ENCODE measurements at regions not wholly inside any gene's neighbourhood (a gene's known extent, or its start where the extent isn't known, plus 50 kb on each side); places are given as distances from the start of the nearest gene placed in this dataset.

DNA sequence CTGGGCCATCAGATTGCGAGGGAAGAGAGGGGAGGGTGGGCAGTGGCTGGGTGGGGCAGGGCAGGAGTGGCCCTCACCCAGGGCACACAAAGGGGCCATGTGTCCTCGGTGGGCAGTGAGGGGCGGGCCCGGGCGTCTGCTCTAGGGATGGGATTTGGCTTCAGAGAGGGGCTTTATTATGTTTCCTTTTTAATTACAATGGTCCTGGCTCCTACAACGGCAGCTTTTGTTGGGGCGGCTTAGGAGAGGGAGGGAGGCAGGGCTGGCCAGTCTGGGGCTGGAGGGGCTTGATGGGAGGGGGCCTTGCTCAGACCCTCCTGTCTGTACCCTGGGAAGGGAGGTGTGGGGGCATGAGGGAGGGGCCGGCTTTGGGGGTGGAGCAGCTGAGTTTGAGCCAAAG lies 102.8 kb upstream of the WNT4 start:
- DNase-seq (ENCODE audit: low read depth, low spot score), result no peak

DNA sequence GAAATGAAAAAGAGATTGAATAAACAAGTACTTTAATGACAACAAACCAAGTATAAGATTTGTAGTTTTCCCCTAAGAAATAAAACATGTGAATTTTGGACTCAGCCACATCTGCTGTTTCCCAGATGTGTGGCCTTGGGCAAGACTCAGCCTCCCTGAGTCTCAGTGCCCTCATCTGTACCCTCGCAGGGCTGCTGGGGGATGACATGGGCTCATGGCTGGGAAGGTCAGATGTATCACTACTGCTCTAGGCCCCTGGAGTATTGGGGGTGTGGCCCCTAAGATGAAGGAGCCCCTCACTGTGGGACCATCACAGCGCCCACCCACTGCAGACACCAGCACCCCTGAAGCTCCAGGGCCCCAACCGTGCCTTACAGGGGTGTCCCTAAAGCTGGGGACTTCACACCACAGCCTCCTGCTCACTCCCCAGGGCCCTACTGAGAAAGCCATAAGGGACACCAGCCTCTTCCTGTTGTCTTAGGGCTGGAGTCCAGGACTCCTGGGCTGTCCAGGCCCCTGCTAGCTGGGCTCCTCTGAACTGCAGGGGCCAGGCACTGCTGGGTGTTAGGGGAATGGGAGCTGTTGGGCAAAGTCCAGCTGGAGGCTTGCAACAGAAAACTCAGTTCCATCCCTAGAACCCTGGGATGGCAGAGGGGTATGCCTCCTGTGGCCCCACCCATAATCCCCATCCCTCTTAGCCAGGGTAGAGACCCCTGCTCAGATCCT lies 104.0 kb upstream of the WNT4 start:
- no peak for DNase-seq (ENCODE audit: low read depth, low spot score)

DNA sequence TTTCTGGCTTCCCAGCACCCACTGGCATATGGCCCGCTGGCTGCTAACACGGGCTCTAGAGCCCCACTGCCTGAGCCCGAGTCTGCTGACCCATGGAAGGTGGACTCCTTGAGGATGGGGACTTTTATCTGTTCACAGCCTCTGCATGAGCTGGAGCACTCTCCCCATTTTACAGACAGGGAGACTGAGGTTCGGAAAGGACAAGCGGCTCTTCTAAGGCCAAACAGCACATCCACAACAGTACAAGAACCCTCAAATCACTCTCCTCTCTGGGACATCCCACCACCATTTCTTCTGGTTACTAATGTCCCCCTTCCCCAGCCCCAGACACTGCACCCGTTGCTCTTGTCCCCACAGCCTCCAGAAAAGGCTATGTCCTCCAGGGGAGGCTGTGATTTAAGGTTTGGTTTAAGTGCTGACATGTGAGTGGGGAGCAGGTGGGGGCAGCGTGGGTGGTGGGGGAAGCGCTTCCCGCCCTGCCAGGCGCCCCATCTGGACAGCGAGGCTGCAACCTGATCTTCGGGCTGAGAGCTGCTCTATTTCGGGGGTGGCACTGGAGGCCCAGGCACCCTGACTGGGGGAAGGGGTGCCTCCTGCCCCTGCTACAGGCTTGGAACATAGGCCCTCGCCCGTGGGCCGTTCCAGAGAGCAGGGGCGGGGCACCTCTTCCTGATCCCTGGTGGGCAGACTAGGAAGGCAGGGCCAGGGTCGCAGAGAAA lies 104.8 kb upstream of the WNT4 start:
- no peak for DNase-seq (ENCODE audit: low read depth, low spot score)

DNA sequence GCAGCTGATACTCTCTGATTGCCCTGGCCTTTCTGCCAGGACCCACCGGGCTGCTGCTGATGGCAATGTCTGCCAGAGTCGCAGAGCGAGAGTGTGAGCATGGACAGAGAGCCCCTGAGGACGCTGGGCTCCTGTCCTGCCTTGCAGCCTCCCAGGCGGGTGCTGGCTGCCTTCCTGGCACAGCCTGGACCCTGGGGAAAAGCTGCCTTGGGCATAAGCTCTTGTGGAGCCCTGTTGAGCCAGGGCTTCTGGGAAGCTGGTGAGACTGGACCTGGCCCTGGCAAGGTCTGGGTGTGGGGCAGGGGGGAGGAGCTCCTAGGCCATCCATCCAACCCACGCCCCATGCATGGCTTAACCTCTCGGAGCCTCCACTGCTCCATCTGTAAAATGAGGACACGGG lies 105.8 kb upstream of the WNT4 start:
- DNase-seq (ENCODE audit: low read depth, low spot score), result no peak

DNA sequence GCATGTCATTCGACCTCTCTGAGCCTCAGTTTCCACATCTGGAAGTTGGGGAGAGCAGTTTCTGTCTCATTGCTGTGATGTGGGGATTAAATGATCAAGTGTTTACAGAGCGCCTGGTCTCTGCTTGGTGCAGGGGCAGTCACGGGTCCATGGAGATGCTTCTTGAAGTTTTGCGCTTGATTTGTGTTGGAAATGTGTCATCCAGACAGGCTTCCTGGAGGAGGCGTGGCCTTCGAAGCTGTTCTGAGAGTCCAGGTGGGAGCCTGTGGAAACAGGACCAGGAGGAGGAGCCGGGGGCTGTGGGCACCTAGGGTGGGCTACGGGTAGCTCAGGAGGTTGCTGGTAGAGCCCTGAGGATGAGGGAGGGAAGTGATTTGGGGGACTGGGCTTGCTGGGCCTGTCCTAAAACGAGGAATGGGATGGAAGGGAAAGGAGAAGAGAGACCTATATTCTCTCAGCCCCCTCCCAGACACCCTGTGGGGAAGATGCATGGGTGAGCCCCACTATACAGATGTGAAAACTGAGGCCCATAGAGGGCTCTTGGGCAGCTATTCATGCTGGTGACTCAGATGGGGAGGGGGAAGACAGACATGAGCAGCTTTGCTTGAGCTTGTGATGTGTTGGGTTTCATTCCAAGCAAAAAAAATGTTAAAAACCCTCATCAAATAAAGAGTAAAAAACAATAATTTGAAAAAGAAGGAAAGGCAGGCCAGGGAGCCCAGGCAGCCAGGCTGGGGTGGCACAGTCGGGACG lies 107.2 kb upstream of the WNT4 start:
- DNase-seq (ENCODE audit: low read depth, low spot score), result no peak

DNA sequence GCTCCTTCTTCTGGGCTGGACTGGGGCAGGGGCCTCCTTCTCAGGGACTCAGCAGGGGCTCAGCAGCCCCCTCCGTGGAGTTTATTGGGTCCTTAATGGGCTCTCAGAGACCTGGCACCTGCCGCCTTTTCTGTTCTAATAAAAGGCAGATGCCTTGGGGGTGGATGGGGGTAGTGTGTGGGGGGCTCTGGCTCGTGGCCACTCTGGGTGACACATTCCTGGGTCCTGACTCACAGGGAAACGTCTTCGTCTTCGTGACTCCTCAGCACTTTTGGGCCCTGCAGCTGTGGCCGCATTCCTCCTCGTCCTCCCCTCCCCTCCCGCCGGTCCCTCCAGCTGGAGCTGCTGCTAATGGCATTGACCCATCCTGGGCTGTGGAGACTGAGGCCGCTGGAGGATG lies 107.8 kb upstream of the WNT4 start:
- no peak for DNase-seq (ENCODE audit: low read depth, low spot score)

DNA sequence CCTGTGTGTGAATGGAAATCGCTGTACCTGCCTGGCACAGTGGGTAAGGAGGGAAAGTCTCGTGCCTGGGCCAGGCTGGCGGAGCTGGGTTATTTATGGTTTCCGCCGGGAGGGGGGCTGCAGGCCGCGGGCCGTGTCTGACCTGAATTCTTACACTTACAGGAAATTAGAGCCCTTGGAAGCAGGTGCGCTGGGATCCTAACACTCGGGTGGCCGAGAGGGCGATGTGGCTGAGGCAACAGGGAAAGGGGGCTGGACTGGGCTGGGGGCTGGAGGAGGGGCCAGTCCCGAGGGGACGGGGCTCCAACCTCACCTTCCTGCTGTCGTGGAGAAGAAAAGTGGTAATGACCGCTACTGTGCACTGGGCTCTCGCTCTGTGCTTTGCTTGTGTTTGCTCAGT lies 109.4 kb upstream of the WNT4 start:
- DNase-seq (ENCODE audit: low read depth, low spot score), result no peak

DNA sequence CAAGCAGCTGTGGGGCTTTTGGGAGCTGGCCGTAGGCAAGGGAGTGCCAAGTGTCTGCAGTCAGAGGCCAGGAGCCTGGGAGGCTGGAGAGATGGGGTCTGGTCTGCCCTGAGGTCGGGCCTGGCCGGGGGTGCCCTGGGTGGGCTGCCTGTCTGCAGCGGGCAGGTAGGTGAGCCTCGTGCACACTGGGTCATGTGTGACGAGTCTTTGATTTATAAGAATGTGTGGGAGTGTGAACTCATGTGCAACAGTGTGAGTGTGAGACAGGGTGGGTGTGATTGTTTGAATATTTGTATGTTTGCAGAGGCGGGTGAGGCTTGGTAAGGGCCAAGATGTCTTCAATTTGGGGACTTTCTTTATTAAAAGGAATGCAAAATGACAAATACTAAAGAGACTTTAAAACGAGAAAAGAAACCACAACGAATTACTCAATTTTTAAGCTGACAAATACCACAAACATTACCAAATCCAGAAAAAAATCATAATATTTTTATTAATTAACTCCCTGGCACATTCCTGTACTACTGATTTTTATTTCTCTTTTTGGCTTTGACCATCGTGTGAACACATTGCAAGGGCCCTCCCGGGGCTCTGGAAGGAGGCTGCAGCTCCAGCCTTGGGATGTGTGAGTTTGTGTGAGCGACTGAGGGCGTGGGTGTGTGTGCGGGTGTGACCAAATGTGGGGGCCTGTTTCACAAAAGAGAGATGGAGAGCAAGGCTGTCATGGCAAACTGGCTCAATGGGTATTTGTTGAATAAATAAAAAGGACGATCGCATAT lies 110.3 kb upstream of the WNT4 start:
- DNase-seq (ENCODE audit: low read depth, low spot score), result no peak

DNA sequence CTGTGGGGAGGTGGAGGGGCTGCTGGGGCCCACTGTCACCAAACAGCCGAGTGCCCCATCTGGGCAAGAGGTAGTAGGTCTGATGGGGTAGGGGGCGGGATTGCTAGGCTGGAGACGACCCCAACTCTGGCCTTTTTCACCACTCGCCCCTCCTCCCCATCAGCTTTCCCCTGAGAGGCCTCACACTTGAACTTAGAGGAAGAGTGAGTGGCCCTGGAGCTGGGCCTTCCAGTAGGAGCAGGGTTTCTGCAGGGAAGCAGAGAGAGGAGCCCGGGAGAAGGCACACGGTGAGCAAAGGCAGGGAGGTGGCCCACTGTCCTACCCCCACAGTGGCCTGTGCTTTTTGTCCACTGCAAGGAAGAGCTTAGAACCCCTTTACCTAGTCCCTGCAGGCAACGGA lies 111.9 kb upstream of the WNT4 start:
- no peak for DNase-seq (ENCODE audit: low read depth, low spot score)

DNA sequence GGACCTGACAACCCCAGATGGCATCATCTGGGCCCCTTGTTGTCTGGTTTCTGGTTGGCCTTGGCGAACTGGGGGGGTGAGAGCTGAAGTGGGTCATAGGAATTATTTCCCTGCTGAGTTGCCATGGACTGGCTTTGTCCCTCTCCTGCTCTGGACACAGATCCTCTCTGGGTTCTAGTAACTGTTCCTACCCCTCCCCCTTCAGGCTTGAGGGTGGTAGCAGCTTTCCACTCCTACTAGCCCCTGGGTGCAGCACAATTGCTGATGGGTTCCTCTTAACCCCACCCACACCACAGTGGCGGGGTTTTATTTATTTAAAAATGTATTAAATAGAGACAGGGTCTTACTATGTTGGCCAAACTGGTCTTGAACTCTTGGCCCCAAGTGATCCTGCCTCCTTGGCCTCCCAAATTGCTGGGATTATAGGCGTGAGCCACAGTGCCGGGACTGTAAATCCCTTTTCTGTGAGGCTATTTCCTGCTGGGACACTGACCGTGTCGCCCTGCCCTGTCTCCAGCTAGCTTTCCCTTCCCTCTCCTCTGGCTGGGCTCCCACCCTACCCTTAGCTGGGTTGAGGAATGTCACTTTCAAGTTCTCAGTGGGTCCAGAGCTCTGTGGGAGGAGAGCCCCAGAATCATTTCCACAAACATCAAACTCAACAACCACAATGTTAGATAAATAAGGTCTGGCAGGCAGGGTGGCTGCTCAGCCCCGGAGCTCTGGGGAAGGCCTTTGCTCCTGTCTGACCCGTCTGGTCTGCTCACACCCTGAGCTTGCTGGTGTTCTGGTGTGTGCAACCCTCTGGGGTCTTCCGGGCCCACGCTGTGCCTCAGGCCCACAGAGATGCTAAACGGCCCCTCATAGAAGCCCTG lies 112.7 kb upstream of the WNT4 start:
- DNase-seq (ENCODE audit: low read depth, low spot score), result peak; percentile 69

DNA sequence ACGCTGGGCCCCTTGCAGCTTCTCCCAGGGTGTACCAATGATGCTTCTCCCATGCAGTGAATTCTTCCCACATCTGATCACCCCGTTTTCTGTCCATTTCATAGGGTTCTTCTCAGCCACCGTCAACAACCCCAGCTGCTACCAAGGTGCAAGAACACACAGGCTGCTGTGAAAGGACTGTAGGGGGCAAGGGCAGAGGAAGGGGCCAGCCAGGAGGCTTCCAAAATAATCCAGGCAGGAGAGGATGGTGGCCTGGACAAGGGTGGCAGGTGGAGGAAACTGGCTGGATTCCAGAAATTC lies 113.3 kb upstream of the WNT4 start:
- DNase-seq (ENCODE audit: low read depth, low spot score), result no peak

DNA sequence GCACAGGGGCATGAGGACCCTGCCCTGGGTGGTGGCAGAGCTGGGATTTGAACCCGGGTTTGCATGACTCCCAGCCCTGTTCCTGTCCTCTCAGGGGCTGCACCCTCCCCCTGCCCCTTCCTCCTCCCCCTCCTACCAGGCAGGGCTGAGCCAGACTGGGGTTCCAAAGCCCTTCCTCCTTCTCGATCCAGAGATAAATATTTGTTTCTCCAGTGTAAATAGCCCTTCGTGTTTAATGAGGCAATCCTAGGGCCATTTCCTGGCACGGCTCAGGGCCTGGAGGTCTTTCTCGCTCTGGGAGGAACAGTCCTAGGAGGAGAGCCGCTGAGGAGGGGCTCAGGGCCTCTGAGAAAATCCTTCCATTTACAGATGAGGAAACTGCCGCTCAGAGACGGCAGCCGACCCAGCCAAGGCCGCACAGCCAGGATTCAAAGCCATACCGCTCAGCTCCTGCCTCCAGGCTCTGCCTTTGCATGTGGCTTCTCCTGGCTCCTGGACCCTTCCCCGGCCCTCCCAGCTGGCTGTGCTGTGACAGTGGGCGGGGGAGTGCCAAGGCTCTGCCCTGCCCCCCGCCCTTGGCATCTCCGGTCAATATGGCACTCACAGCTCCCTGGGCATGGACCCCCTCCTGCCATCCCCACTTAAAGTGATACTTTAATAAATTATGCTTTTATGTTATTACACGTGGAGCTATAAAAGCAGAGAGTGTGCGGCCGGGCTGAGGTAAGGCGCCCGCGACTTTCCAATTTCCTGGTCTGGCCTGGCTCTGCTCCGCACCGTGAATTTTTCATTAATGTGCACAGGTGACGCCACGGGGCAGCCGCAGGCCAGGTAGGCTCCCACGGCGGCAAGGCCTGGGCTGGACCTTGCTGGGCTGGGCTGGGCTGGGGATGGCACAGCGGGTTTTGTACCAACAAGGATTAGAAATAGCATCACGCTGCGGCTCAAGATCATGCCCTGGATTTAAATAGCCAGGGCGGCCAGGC lies 114.7 kb upstream of the WNT4 start:
- DNase-seq (ENCODE audit: low read depth, low spot score), result no peak

DNA sequence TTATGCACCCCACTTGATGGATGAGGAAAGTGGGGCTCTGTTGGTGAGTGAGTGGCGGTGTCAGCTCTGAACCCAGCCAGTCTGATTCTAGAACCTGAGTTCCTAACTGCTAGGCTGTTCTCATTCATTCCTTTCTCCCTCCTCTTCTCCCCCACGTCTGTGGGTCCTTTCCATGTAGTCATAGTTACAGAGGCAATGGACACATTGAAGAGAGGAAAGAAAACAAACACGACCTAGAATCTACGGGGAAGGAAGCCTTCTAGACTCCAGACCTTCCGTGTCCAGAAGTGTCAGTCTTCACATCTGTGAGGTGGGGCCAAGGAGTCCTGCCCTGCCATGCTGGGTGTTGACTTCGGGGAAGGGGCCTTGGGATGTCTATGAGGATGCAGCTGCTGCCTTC lies 115.8 kb upstream of the WNT4 start:
- DNase-seq (ENCODE audit: low read depth, low spot score), result peak; percentile 17

DNA sequence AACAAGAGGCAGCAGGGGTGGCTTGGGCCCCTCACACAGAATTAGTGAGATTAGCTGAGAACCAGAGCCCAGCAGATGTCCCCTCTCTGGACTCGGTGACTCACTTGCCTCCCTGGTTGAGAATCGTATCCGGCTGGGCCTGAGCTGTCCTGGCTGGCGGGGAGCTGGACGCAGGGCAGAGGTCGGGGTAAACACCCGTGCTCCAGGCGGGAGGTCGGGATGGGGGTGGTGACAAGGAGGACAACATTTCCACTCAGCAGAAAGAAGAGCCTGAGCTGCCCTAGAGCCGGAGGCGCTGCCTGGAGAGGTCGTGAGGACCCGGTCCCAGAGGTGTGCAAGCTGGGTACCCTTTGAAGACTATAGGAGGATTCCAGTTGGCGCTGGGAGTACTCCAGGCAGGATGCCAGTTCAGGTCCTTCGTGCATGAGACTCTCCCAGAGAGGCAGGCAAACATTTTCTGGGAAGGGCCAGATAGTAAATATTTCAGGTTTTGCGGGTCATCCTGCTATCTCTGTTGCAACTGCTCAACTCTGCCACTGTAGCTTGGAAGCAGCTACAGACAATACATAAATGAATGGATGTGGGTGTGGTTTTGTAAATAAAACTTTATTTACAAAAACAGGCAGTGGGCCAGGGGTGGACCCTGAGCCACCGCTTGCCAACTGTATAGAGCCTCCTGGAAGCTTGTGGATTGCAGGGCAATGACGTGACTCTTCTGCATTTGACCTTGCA lies 116.8 kb upstream of the WNT4 start:
- peak; percentile 52 for DNase-seq (ENCODE audit: low read depth, low spot score)

DNA sequence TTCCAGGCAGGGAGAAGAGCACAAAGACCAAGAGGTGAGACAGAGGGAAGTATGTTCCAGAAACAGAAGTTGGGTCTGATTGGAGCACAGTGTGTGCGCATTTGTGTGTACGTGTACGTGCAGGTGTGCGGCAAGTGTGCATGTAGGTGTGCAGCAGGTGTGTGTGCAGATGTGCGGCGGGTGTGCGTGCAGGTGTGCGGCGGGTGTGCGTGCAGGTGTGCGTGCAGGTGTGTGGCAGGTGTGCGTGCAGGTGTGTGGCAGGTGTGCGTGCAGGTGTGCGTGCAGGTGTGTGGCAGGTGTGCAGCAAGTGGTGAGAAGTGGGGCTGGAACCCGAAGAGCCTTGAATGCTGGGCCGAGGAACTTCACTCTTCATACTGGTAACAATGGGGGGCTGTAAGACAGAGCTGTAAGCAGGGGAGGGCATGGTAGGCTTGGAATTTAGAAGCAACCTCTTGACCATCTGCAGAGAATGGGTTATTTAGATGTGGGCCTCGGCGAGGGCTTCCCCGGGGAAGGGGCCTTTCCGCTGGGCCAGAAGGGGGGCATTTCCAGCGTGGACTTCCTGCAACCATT lies 118.0 kb upstream of the WNT4 start:
- no peak for DNase-seq (ENCODE audit: low read depth, low spot score)

DNA sequence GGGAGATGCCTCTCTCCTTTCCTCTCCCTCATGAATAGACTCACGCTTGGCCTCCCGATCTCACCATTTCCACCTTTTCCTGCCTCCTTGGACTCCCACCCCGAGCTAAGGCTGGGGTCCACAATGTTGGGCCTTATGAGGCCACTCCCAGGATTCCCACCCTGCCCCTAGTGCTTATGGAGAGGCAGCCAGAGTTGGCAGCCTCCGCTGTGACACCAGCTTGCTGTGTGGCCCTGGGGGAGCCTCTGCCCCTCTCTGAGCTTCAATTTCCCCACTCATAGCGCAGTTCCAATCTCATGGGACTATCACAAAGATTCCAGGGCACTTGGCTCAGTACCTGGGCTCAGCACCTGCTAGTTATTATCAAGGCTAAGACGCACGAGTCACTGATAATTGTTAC lies 118.7 kb upstream of the WNT4 start:
- no peak for DNase-seq (ENCODE audit: low read depth, low spot score)

DNA sequence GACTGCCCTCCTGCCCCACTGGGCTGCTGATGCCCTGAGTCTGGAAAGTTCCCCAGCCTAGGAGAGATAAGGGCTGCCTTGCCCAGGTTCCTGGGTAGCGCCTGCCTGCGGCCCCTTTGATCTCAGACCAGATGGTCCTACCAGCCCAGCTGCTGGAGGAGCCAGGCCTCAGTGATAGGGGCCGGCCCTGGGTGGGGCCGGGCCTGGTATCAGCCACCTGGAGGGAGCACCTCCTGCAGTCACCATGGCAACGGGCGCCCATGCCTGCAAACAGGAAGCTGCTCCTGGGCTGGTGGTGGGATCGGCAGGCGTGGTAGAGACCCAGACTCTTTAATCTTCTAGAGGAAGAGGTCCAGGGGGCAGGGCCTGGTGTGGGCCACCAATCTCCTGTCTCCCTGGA lies 119.7 kb upstream of the WNT4 start:
- no peak for DNase-seq (ENCODE audit: low read depth, low spot score)

DNA sequence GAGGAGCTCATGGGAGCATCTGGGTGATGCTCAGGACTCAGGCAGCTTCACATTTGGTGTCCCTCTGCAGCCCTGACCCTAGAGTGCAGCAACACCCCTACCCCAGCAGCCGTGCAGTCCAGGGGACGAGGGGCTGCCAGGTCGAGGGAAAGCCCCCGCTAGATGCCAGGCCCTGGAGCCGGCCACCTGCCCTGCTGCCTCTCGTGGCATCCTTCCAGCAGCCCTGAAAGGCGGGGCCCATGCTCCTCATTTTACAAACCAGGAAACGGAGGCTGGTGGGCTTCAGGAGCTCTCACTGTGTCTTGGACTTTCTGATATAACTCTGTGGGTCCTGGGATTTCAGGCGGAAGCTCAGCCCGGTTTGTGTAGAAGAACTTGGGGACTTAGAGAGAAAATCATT lies 120.5 kb upstream of the WNT4 start:
- no peak for DNase-seq (ENCODE audit: low read depth, low spot score)

Data from smooth muscle cell of the brain vasculature (primary cell).